NCI-H1417 (cell line): ENCODE measurements at regions not wholly inside any gene's neighbourhood (a gene's known extent, or its start where the extent isn't known, plus 50 kb on each side); places are given as distances from the start of the nearest gene placed in this dataset.
"Not testable (repeated sequence)": the region's sequence is repeated elsewhere in the genome, so short reads cannot be mapped to it uniquely, and the experiment has no call there.

Experiments used
- DNase-seq, 3 experiments: peaks; one replicate each; lab custom pipeline; 2025; lab: John Stamatoyannopoulos, UW

DNA sequence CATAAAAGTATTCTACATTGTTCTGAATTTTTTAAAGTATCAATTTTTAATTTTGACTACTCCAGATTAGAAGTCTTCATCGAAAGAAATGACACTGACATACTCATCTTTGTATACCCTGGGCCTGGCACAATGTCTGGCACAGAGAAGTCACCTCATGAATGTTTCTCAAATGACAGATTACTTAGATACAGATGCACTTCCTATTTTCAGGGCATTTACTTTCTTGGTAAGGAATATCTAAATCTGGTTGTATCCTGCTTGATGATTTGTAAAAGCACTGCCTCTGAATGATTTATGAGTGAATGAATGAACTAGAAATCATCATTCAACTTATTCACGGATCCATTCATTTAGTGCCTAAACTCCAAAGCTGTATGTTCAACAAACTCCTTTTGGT is 1784.7 kb downstream of the LRRC4C start:
- DNase-seq: no peak

DNA sequence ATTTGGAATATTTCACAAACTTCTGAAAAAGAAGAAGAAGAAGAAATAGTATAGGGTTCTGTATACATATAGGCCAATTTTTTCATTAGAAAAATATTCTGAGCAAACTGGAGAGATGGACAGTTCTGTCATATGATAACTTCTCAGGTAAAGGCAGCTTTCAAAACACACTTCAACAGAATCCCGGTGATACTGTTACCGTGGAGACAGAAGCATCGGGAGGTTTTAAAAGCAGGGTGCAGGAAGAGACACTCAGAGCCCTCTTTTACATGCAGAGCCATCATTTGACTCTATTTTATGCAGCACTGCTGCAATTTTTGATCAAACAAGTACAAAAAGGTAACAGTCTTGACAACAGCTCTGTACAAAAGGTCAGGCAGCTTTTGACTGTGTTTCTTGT is 1785.4 kb downstream of the LRRC4C start:
- DNase-seq: no peak

DNA sequence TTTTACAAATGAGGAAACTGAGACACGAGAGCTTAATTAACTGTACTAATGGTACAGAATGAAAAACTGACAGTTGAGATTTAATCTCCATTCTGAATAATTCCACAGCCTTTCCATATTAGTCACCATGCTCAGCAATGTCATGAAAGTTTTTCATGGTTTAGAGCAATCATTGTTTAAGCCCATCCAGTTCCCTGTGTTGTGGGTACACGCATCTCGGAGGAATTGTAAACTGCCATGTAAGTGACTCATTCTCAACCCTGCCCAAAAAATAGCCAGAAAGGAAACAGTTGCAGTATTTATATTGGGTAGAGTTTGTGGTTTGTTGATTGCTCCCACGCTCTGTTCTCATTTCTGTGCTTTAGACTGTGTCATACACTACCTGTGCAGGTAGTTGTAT is 1790.8 kb downstream of the LRRC4C start:
- no peak for DNase-seq

- no peak for DNase-seq
These were observed 1795.4 kb downstream of the LRRC4C start for GRCh38 chr11:39664023-39664422.

- DNase-seq: no peak
These were observed 1797.6 kb downstream of the LRRC4C start for GRCh38 chr11:39661890-39662289.

GRCh38 chr11:39651857-39652461 is 1807.5 kb downstream of the LRRC4C start:
- DNase-seq: no peak

- DNase-seq: no peak
These were observed 1817.7 kb downstream of the LRRC4C start for GRCh38 chr11:39641751-39642150.

- no peak for DNase-seq
These were observed 1829.1 kb downstream of the LRRC4C start for GRCh38 chr11:39630365-39630764.

DNA sequence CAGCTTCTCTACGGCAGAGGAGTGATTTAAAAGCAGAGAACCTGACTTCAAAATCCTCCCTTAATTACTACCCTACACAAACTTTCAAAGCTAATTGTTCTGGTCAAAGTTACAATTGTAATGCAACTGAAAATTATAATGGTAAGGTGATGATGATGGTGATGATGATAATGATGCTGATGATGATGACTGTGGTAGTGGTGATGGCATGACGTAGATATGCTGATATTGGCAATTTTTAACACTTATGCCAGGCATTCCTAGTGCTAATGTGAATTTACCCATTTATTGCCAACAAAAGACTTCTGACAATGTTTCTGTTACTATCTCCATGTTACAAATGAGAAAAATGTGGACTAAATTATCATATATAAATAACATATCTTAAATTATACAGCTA is 1831.1 kb downstream of the LRRC4C start:
- no peak for DNase-seq

GRCh38 chr11:39620309-39620708 is 1839.1 kb downstream of the LRRC4C start:
- not testable (repeated sequence) for DNase-seq

DNA sequence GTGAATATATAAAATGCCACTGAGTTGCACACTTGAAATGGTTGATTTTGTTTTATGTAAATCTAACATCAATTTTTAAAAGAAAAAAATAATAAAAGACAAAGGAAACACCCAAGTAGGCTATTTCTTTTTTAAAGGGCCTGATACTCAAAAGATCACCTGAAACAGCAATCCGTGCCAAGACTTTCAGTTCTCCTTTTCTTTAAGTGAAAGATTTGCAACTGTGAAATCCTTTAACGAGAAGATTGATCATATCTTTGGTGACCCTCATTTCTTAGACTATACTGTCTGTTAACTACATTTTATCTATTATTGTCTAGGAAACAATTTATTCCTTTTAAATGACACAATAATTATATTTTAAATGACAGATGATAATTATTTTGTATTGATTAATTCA is 1841.5 kb downstream of the LRRC4C start:
- no peak for DNase-seq

- DNase-seq: no peak
These were observed 1870.1 kb downstream of the LRRC4C start for GRCh38 chr11:39589391-39589790.

- no peak for DNase-seq
These were observed 1873.4 kb downstream of the LRRC4C start for GRCh38 chr11:39586036-39586435.

- DNase-seq: no peak
These were observed 1888.4 kb downstream of the LRRC4C start for GRCh38 chr11:39571081-39571480.

GRCh38 chr11:39570526-39570925 is 1888.9 kb downstream of the LRRC4C start:
- no peak for DNase-seq

- DNase-seq: no peak
These were observed 1889.7 kb downstream of the LRRC4C start for GRCh38 chr11:39569789-39570188.

DNA sequence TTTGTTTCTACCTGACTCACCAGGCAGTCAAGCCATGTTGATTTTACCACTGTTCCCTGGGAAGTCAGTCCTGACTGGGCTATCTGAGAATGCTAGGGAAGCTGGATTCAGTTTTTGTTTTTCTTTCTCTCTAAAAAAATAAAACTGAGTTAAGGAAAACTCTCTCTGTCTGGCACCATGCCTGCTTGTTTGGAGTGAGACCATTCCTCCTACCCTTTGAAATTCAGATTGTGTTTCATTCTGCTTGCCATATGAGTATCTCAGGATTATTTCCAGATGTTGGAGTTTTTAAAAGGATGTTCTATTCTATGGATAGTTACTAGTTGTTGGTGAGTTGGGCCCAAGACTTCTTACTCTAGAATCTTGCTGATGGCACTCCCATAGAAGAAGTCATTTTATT is 1917.0 kb downstream of the LRRC4C start:
- DNase-seq: no peak

- no peak for DNase-seq
These were observed 1917.5 kb downstream of the LRRC4C start for GRCh38 chr11:39541945-39542351.

DNA sequence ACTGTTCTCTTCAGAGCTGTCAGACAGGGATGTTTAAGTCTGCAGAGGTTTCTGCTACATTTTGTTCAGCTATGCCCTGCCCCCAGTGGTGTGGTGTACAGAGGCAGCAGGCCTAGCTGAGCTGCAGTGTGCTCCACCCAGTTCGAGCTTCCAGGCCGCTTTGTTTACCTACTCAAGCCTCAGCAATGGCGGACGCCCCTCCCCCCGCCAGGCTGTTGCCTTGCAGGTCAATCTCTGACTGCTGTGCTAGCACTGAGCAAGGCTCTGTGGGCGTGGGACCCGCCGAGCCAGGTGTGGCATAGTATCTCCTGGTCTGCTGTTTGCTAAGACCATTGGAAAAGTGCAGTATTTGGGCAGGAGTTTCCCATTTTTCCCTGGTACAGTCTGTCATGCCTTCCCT is 1923.1 kb downstream of the LRRC4C start:
- DNase-seq: not testable (repeated sequence)
